ENCODE measurements at regions not wholly inside any gene's neighbourhood (a gene's known extent, or its start where the extent isn't known, plus 50 kb on each side); places are given as distances from the start of the nearest gene placed in this dataset.

GRCh38 chr4:148926276-148927260, 484.4 kb upstream of the NR3C2 start:
- TF ChIP-seq EP300 (IDR thresholded peaks at IDR 0.05) (no peak), CTCF (IDR thresholded peaks at IDR 0.05) (no peak)
